Breast epithelium (tissue), 4 donors: ENCODE measurements at regions not wholly inside any gene's neighbourhood (a gene's known extent, or its start where the extent isn't known, plus 50 kb on each side); places are given as distances from the start of the nearest gene placed in this dataset.
"Not testable (repeated sequence)": the region's sequence is repeated elsewhere in the genome, so short reads cannot be mapped to it uniquely, and the experiment has no call there.

Source experiments
- DNase-seq, 2 donors: peaks; one replicate each; pipeline ENCODE4 v3.0.0-alpha.2; 2019; ENCODE audit warnings: low spot score in 2 of 2
- H3K27ac ChIP-seq, 2 donors: fragments of 200-600 bp; sonication (generic) in 1 of 2; one replicate each; pipeline ENCODE4 v1.5.1; 2016 to 2019; ENCODE audit warnings: mild to moderate bottlenecking in 1 of 2
- H3K27me3 ChIP-seq, 2 donors: fragments of 200-600 bp; sonication (generic) in 1 of 2; one replicate each; pipeline versions ENCODE4 v1.5.1 to v1.6.0; 2017 to 2019; ENCODE audit warnings: control low read depth in 1 of 2, mild to moderate bottlenecking in 1 of 2
- H3K36me3 ChIP-seq: fragments of 200-600 bp; one replicate; pipeline ENCODE4 v1.5.1; 2019
- H3K4me1 ChIP-seq, 2 donors: fragments of 200-600 bp; sonication (generic); one replicate each; pipeline ENCODE4 v1.5.1; 2016 to 2019; ENCODE audit warnings: control low read depth in 1 of 2
- H3K4me3 ChIP-seq, 3 donors: fragments of 200-600 bp; sonication (generic); 1 replicate in 2 of 3; 2 replicates in 1 of 3; pipeline ENCODE4 v1.5.1; 2016 to 2019; ENCODE audit warnings: mild to moderate bottlenecking in 3 of 3, moderate library complexity in 2 of 3
- H3K9me3 ChIP-seq, 2 donors: fragments of 200-600 bp; sonication (generic) in 1 of 2; one replicate each; pipeline ENCODE4 v1.5.1; 2016 to 2019; ENCODE audit warnings: control low read depth in 1 of 2
- intact Hi-C: fragments of 100-400 bp; cut with DNase I; formaldehyde crosslinking; loops from one replicate; pipeline ENCODE4 v1.15.1; 2023; ENCODE audit warnings: low total_unique reads

DNA sequence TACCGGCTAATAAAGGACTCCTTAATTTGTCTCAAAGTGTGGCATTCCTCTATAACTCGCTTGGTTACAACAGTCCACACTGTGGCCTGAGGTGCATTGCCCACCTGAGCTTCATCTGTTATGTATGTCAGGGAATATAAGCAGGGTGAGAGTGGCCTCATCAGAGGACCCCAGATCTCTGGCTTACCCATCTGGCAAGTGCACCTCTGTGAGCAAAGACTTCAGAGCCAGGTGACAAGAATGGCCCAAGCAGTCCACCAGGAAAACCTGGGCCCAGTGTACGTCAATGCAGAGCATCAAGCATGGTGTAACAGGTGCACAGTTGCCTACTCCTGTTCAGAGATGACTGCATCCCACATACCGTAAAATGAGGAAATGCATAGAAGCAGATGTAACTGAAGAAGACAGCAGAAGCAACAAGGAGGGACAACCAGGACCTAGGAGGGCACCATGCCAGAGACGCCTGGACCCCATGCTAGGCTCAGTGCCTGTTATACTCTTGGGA lies 1621.0 kb downstream of the SPATA31A7 start:
- DNase-seq, H3K9me3 ChIP-seq: not testable (repeated sequence)

DNA sequence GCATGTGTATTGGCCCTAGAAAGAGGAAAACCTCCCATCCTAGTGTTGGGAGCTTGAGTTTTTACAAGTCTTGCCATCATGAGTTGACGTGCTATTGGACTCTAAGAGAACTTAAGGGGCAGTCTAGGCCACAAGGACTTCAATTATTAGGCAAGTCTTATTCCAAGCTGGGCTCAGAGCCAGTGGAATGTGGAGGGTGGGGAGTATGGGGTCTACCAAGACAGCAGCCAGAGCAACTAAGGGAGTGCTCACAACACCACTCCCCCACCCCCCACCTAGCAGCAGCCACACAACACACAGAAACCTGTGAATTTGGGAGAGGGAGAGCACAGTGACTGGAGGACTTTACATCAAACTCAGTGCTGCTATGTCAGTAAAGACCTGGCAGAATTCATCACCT lies 1625.6 kb downstream of the SPATA31A7 start:
- DNase-seq, H3K4me1 ChIP-seq, intact Hi-C loops: not testable (repeated sequence)

More for the DNA sequence above, 1621.0 kb downstream of the SPATA31A7 start:
- H3K36me3 ChIP-seq, H3K4me3 ChIP-seq, H3K4me1 ChIP-seq, intact Hi-C loops, H3K27ac ChIP-seq, H3K27me3 ChIP-seq: not testable (repeated sequence)

DNA sequence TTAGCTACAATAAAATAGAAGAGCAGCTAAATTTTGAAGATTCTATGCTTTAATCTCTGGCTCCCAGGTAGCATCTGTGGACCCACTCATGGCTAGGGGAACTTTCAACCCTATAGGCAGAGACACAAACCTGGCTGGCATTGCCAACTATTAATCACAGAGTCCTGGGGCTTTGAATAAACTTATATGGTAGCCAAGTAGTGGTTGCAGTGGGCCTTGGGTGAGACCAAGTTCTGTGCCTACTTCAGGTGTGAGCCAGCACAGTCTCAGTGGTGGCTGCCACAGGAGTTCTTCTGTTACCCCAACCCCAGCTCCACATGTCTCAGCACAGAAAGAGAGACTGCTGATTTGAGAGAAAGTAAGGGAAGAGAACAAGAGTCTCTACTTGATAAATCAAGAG lies 1626.5 kb downstream of the SPATA31A7 start:
- intact Hi-C loops, H3K4me3 ChIP-seq, H3K27me3 ChIP-seq, H3K36me3 ChIP-seq, H3K4me1 ChIP-seq, H3K27ac ChIP-seq, H3K9me3 ChIP-seq, DNase-seq: not testable (repeated sequence)

More for the DNA sequence above, 1625.6 kb downstream of the SPATA31A7 start:
- not testable (repeated sequence) for H3K36me3 ChIP-seq, H3K9me3 ChIP-seq, H3K27me3 ChIP-seq, H3K4me3 ChIP-seq, H3K27ac ChIP-seq

DNA sequence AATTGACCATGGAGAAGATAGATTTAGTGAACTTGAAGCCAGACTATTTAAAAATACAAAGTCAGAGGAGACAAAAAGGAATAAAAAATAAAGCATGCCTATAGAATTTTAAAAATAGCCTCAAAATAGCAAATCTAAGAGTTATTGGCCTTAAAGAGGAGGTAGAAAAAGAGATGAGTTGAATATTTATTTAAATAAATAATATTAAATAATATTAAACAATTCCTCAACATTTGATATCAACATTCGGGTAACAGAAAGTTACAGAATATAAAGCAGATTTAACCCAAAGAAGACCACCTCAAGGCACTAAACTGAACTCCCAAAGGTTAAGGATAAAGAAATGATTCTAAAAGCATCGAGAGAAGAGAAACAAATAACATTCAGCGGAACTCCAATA lies 1627.4 kb downstream of the SPATA31A7 start:
- H3K27ac ChIP-seq, H3K4me1 ChIP-seq, H3K4me3 ChIP-seq, H3K36me3 ChIP-seq, H3K27me3 ChIP-seq, intact Hi-C loops, H3K9me3 ChIP-seq, DNase-seq: not testable (repeated sequence)

DNA sequence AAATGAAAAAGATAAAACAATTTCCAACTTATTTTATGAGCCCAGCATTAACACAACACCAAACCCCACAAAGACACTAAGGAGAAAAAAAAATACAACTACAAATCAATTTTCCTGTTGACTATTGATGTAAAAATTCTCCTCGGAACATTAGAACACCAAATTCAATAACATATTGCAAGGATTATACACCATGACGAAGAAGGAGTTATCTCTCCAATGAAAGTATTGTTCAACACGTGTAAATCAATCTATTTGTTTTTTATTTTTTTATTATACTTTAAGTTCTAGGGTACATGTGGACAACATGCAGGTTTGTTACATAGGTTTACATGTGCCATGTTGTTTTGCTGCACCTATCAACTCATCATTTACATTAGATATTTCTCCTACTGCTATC lies 1632.3 kb downstream of the SPATA31A7 start:
- H3K27ac ChIP-seq, H3K4me1 ChIP-seq, H3K9me3 ChIP-seq, H3K27me3 ChIP-seq, H3K36me3 ChIP-seq, H3K4me3 ChIP-seq, DNase-seq, intact Hi-C loops: not testable (repeated sequence)

DNA sequence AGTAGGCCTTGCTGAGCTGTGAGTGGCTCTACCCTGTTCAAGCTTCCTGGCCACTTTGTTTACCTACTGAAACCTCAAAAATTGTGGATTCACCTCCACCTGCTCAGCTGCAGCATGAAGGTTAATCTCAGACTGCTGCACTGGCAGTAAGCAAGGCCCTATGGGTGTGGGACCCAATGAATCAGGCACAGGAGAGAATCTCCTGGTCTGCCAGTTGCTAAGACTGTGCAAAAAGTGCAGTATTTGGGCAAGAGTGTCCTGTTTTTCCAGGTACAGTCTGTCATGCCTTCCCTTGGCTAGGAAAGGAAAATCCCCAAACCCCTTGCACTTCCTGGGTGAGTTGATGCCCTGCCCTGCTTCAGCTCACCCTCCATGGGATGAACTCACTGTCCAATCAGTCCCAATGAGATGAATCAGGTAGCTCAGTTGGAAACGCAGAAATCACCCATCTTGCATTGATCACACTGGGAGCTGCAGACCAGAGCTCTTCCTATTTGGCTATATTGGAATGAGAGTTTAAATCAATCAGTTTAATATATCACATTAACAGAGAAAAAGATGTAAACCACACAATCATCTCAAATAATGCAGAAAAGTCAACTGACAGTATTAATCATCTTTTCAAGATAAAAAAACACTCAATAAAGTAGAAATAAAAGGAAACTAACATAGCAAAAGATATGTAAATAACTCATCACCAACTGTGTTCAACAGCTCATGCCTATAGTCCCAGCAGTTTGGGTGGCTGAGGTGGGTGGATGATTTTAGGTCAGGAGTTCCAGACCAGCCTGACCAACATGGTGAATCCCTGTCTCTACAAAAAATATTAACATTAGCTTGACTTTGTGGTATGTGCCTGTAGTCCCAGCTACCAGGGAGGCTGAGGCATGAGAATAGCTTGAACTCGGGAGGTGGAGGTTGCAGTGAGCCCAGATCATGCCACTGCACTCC lies 1638.4 kb downstream of the SPATA31A7 start:
- H3K9me3 ChIP-seq, H3K4me1 ChIP-seq, H3K27ac ChIP-seq, H3K4me3 ChIP-seq, H3K27me3 ChIP-seq, H3K36me3 ChIP-seq, DNase-seq, intact Hi-C loops: not testable (repeated sequence)

DNA sequence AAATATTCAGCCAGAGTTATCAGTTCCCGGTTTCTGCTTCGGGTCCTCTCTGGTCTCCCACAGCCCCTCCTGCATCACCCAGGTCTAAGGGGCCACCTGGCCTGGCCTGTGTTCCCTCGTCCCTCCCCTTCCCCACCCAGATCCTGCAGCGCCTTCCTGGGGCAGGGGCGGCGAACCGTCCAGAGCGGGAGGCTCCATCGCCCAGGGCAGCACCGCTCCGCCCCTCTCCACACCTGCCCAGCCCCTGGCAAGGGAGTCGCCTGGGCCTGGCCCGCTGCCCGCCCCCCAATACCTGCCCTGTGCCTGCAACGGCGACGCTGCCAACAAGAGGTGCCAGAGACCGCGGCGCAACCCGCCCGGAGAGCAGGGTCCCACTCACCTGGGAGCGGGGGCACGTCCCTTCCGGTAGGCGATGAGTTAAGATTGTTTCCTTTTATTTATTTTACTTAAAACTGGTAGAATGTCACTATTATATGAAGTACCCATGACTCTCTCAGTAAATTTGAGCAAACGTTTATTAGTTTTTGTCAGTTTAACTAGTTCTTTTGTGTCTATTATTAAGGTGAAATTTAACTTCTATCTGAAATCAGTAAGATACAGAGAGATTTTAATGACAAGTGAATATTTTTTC lies 1641.1 kb downstream of the SPATA31A7 start:
- DNase-seq, H3K9me3 ChIP-seq, H3K27me3 ChIP-seq, H3K27ac ChIP-seq, H3K36me3 ChIP-seq, intact Hi-C loops, H3K4me1 ChIP-seq: not testable (repeated sequence)
- H3K4me3 ChIP-seq: peak overlapping the region in 2 of 3 donors; percentile 28 to 51

DNA sequence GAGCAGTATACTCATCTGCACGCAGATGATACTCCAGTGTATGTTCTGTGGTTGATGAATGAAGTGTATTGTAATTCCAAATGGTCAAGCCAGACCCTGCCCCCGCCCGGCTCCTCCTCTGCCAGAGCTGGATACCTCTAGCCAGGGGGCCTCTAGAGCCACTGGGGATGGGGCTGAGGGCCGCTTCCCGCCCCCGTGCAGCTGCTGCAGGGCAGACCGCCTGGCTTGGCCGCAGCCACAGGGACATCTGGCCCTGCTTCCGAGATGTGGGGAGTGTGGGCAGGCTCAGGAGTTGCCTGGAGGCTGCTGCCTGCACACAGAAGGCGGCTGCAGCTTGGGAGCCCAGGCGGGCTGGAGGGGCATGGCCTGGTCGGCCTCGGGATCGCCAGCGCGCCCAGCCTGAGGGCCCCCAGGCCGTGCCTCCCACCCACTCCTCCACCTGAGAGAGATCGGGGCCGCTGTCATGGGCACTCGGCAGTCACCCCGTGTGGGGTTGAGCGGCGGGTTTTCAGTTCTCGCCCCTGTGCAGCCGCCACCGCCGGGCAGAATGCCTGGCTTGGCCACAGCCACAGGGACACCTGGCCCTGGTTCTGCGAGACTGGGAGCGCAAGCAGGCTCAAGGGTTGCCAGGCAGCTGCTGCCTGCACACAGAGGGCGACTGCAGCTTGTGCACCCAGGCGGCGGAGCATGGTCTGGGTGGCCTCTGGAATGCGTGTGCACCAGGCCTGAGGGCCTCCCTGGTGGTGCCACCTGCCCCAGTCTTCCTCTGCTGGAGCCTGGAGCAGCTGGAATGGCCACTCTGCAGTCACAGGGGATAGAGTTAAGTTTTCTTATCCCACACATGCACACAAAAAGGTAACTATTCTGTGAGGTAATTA lies 1643.7 kb downstream of the SPATA31A7 start:
- H3K4me1 ChIP-seq, H3K4me3 ChIP-seq, H3K9me3 ChIP-seq, intact Hi-C loops, H3K27ac ChIP-seq, H3K36me3 ChIP-seq, DNase-seq: not testable (repeated sequence)
- H3K27me3 ChIP-seq: peaks cover 0 to 11% of the 10 kb centered on the region in 2 donors

DNA sequence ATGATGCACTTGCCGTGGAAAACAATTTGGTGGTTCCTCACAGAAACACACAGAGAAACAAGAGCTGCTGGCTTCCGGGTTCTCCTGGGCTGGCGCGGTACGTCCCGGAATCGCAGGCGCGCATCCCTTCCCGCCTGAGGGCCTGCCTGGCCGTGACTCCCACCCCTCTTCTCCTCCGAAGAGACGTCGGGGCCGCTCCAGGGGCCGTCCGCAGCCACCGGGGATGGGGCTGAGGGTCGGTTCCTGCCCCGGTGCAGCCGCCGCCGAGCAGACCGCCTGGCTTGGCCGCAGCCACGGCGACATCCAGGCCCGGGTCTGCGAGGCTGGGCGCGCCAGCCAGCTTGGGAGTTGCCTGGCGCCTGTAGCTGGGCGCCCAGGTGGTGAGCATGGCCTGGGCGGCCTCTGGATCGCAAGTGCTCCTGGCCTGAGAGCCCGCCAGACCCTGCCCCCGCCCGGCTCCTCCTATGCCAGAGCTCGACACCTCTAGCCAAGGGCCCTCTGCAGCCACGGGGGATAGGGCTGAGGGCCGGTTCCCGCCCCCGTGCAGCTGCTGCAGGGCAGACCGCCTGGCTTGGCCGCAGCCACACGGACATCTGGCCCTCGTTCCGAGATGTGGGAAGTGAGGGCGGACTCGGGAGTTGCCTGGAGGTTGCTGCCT lies 1647.5 kb downstream of the SPATA31A7 start:
- DNase-seq: peak in 1 of 2 donors; percentile 50
- H3K4me3 ChIP-seq: peak overlapping the region; percentile 34 to 66 (median 51)

DNA sequence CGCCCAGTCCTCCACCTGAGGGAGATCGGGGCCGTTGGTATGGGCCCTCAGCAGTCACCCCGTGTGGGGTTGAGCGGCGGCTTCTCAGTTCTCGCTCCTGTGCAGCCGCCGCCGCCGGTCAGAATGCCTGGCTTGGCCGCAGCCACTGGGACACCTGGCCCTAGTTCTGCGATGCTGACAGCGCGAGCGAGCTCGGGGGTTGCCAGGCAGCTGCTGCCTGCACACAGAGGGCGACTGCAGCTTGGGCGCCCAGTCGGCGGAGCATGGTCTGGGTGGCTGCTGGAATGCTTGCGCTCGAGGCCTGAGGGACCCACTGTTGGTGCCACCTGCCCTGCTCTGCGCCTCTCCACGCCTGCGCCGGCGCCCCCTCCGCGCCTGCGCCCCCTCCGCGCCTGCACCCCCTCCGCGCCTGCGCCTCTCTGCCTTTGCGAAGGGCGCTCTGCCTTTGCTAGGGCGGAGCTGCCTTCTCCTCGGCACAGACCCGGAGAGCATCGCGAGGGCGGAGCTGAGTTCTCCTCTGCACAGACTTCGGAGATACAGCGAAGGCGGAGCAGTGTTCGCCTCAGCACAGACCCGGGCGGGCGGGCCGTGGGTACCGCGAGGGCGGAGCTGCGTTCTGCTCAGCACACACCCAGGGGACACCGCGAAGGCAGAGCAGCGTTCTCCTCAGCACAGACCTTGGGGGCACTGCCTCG lies 1648.3 kb downstream of the SPATA31A7 start:
- H3K4me1 ChIP-seq, H3K9me3 ChIP-seq, H3K36me3 ChIP-seq, intact Hi-C loops: not testable (repeated sequence)
- DNase-seq: peak; percentile 90 to 96
- Histone ChIP-seq H3K27me3 (peaks cover 2 to 13% of the 10 kb centered on the region in 2 donors), H3K27ac (peak overlapping the region; percentile 57 to 59), H3K4me3 (peak overlapping the region; percentile 34 to 66 (median 51))

More for the DNA sequence above, 1647.5 kb downstream of the SPATA31A7 start:
- intact Hi-C loops, H3K36me3 ChIP-seq, H3K4me1 ChIP-seq, H3K9me3 ChIP-seq: not testable (repeated sequence)
- peak overlapping the region; percentile 57 to 59 for H3K27ac ChIP-seq
- H3K27me3 ChIP-seq: peaks cover 0 to 11% of the 10 kb centered on the region in 2 donors

DNA sequence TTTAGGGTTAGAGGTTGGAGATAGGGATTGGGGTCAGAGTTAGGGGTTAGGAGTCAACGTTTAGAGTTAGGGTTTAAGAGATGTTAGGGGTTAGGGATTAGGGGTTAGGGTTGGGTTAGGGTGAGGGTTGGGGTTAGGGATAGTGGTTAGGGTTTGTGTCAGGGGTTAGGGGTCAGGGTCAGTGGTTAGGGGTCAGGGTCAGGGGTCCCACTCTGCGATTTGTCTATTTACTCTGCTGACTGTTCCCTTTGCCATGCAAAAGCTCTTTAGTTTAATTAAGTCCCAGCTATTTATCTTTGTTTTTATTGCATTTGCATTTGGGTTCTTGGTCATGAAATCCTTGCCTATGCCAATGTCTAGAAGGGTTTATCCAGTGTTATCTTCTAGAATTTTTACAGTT lies 1649.3 kb downstream of the SPATA31A7 start:
- H3K27ac ChIP-seq, intact Hi-C loops, H3K36me3 ChIP-seq, H3K4me1 ChIP-seq, DNase-seq, H3K4me3 ChIP-seq: not testable (repeated sequence)
- Histone ChIP-seq H3K27me3 (peaks cover 3 to 13% of the 10 kb centered on the region in 2 donors), H3K9me3 (peaks cover 13 to 17% of the 10 kb centered on the region in 2 donors)

DNA sequence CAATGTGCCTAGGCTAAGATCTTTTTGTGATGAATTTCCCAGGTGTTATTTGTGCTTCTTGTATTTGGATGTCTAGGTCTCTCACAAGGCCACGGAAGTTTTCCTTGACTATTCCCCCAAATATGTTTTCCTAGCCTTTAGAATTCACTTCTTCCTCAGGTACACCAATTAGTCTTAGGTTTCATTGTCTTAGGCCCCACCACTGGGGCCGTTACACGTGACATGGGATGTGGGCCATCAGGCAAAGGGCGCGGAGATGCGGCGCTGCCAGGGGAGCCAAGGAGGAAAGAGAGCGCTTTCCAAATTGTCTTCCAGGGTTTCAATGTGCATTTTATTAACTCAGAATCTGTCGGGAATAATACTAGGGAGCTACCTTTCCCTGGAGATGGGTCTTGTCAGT lies 1653.3 kb downstream of the SPATA31A7 start:
- H3K27me3 ChIP-seq, H3K4me1 ChIP-seq, H3K27ac ChIP-seq, H3K4me3 ChIP-seq, intact Hi-C loops, DNase-seq, H3K36me3 ChIP-seq: not testable (repeated sequence)
- peaks cover 13 to 17% of the 10 kb centered on the region in 2 donors for H3K9me3 ChIP-seq
